IMR-90 (cell line): ENCODE measurements at regions not wholly inside any gene's neighbourhood (a gene's known extent, or its start where the extent isn't known, plus 50 kb on each side); places are given as distances from the start of the nearest gene placed in this dataset.

Source experiments
- BHLHE40 ChIP-seq: fragments of 150-350 bp; IDR thresholded peaks from 2 replicates; pipeline ENCODE4 v1.6.1; 2016; ENCODE audit warnings: mild to moderate bottlenecking, low read depth, low read length
- CEBPB ChIP-seq: IDR thresholded peaks from 2 replicates; pipeline ENCODE4 v1.6.1; 2012; ENCODE audit warnings: low read depth, low read length, improper control_type of control experiment
- FOS ChIP-seq: fragments of 150-350 bp; IDR thresholded peaks from 2 replicates; pipeline ENCODE4 v1.6.1; 2016; ENCODE audit warnings: low read depth, low read length
- MAFK ChIP-seq: IDR thresholded peaks from 2 replicates; pipeline ENCODE4 v1.6.1; 2012; ENCODE audit warnings: low read depth, low read length, improper control_type of control experiment
- MAZ ChIP-seq: IDR thresholded peaks from 2 replicates; pipeline ENCODE4 v1.6.1; 2012; ENCODE audit warnings: low read depth, mild to moderate bottlenecking, low read length, improper control_type of control experiment, moderate library complexity, borderline replicate concordance
- MXI1 ChIP-seq: IDR thresholded peaks from 2 replicates; pipeline ENCODE4 v1.6.1; 2012; ENCODE audit warnings: low read depth, mild to moderate bottlenecking, low read length, moderate library complexity, borderline replicate concordance
- POLR2A ChIP-seq: IDR thresholded peaks from 2 replicates; pipeline ENCODE4 v1.6.1; 2012; ENCODE audit warnings: mild to moderate bottlenecking, low read depth, low read length
- RAD21 ChIP-seq: IDR thresholded peaks from 2 replicates; pipeline ENCODE4 v1.6.1; 2012; ENCODE audit warnings: low read length, improper control_type of control experiment
- RCOR1 ChIP-seq: IDR thresholded peaks from 2 replicates; pipeline ENCODE4 v1.6.1; 2012; ENCODE audit warnings: mild to moderate bottlenecking, low read length, improper control_type of control experiment; ENCODE audit not compliant: insufficient replicate concordance
- RFX5 ChIP-seq: IDR thresholded peaks from 2 replicates; pipeline ENCODE4 v1.8.0; 2012; ENCODE audit warnings: low read depth, mild to moderate bottlenecking, low read length, moderate library complexity
- SMC3 ChIP-seq: fragments of 150-350 bp; IDR thresholded peaks from 2 replicates; pipeline ENCODE4 v1.6.1; 2016; ENCODE audit warnings: low read depth, mild to moderate bottlenecking, antibody characterized with exemption, low read length, moderate library complexity
- TF ChIP-seq, protein P1 (sequence below): conservative IDR thresholded peaks from 2 replicates; pipeline ENCODE4 v1.5.1; 2012; ENCODE audit warnings: mild to moderate bottlenecking, low read depth, low read length, improper control_type of control experiment

DNA sequence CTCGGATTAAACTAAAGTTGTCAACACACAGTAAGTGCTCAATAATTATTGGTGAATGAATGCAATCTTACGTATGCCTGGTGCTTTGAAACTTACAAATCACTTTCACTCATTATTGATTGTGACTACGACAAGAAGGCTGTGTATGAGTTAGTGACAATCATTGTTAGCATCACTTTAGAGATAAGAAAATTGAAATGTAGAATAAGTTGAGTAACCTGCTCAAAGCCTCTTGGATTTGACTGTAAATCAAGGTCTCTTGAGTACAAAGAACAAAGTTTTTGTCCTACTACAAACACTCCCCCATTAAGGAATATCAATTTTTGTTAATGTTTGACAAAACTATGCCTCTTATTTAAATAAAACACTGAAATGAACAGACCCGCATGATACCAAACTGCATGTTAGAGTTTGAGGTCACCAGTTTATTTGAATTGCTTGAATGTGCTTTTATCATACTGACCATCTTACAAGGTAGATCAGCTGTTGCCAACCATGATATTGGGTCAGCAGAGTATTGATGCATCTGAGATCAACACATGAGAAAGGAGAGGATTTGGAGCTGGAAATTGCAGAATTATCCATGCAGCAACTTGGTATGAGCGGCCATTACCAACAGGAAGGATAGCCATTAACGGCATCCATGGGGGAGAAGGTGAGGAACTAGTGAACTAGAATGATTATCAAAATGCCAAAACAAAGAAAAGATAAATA, 142.1 kb downstream of the IRS1 start:
- TF ChIP-seq, protein P1, sequence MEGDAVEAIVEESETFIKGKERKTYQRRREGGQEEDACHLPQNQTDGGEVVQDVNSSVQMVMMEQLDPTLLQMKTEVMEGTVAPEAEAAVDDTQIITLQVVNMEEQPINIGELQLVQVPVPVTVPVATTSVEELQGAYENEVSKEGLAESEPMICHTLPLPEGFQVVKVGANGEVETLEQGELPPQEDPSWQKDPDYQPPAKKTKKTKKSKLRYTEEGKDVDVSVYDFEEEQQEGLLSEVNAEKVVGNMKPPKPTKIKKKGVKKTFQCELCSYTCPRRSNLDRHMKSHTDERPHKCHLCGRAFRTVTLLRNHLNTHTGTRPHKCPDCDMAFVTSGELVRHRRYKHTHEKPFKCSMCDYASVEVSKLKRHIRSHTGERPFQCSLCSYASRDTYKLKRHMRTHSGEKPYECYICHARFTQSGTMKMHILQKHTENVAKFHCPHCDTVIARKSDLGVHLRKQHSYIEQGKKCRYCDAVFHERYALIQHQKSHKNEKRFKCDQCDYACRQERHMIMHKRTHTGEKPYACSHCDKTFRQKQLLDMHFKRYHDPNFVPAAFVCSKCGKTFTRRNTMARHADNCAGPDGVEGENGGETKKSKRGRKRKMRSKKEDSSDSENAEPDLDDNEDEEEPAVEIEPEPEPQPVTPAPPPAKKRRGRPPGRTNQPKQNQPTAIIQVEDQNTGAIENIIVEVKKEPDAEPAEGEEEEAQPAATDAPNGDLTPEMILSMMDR = no peak
- TF ChIP-seq BHLHE40 = no peak
- no peak for TF ChIP-seq SMC3
- no peak for TF ChIP-seq POLR2A
- TF ChIP-seq CEBPB = no peak
- no peak for TF ChIP-seq MAFK
- no peak for TF ChIP-seq RCOR1
- no peak for TF ChIP-seq MAZ
- TF ChIP-seq MXI1 = no peak
- TF ChIP-seq FOS = no peak
- TF ChIP-seq RAD21 = no peak
- TF ChIP-seq RFX5 = no peak
